Parathyroid adenoma (tissue), 2 donors: ENCODE measurements at regions not wholly inside any gene's neighbourhood (a gene's known extent, or its start where the extent isn't known, plus 50 kb on each side); places are given as distances from the start of the nearest gene placed in this dataset.

ENCODE experiments used
- H2AFZ ChIP-seq: fragments of 300-600 bp; sonication (generic); one replicate; pipeline ENCODE4 v1.7.0; 2017; ENCODE audit warnings: antibody characterized with exemption, mild to moderate bottlenecking
- H3K27ac ChIP-seq: fragments of 300-600 bp; sonication (generic); one replicate; pipeline ENCODE4 v1.7.0; 2017
- H3K27me3 ChIP-seq: fragments of 300-600 bp; sonication (generic); one replicate; pipeline ENCODE4 v1.7.0; 2017; ENCODE audit warnings: low read length; ENCODE audit not compliant: control insufficient read depth, insufficient read depth
- H3K36me3 ChIP-seq: fragments of 300-600 bp; sonication (generic); one replicate; pipeline ENCODE4 v1.7.0; 2017; ENCODE audit warnings: low read length; ENCODE audit not compliant: control insufficient read depth, insufficient read depth
- H3K4me1 ChIP-seq: fragments of 300-600 bp; sonication (generic); one replicate; pipeline ENCODE4 v1.7.0; 2017; ENCODE audit warnings: control low read depth
- H3K4me2 ChIP-seq: fragments of 300-600 bp; sonication (generic); one replicate; pipeline ENCODE4 v1.7.0; 2017; ENCODE audit warnings: low read length
- H3K4me3 ChIP-seq: fragments of 300-600 bp; sonication (generic); one replicate; pipeline ENCODE4 v1.7.0; 2017; ENCODE audit warnings: low read depth, low read length
- H3K79me2 ChIP-seq: fragments of 300-600 bp; sonication (generic); one replicate; pipeline ENCODE4 v1.7.0; 2017; ENCODE audit warnings: control low read depth
- H3K9ac ChIP-seq: fragments of 300-600 bp; sonication (generic); one replicate; pipeline ENCODE4 v1.7.0; 2017; ENCODE audit warnings: mild to moderate bottlenecking
- H3K9me3 ChIP-seq: fragments of 300-600 bp; sonication (generic); one replicate; pipeline ENCODE4 v1.7.0; 2017; ENCODE audit warnings: low read length; ENCODE audit not compliant: control insufficient read depth
- CTCF ChIP-seq: fragments of 300-600 bp; sonication (generic); IDR thresholded peaks from one replicate; pipeline ENCODE4 v1.7.0; 2017; ENCODE audit warnings: antibody characterized with exemption, mild to moderate bottlenecking
- donor health status: primary hyperparathyroidism.

DNA sequence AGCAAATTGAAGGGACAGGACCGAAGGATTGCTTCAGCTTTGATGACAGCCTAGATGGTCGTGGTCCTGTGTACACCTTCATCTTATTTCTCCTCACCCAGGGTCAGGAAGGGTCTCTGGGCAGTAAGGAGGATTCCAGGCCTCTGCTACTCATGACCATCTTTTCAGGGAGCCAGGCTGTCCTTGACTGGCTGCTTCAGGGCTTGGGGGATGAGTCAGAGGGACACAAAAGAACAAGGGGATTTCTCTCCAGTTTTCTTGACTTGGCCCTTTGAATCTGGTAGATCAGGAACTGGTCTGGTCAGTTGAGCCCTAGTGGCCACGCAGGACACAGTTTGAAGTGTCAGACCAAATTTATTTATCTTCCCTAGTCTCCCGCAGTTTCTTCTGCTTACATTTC lies 402.1 kb upstream of the CHD6 start:
- no peak overlapping the region for H3K27ac ChIP-seq
- no peak for TF ChIP-seq CTCF
- H2AFZ ChIP-seq = peak overlapping the region; percentile 5
- no peaks in the 10 kb centered on the region for H3K36me3 ChIP-seq
- no peaks in the 10 kb centered on the region for H3K4me1 ChIP-seq
- H3K9me3 ChIP-seq = no peaks in the 10 kb centered on the region
- no peak overlapping the region for H3K9ac ChIP-seq
- H3K4me2 ChIP-seq = no peak overlapping the region
- H3K79me2 ChIP-seq = no peaks in the 10 kb centered on the region
- no peaks in the 10 kb centered on the region for H3K27me3 ChIP-seq
- H3K4me3 ChIP-seq = no peak overlapping the region

GRCh38 chr20:42018979-42019378 lies 400.8 kb upstream of the CHD6 start:
- Histone ChIP-seq H3K4me1 (no peaks in the 10 kb centered on the region), H2AFZ (no peak overlapping the region), H3K79me2 (no peaks in the 10 kb centered on the region), H3K27me3 (no peaks in the 10 kb centered on the region), H3K9me3 (no peaks in the 10 kb centered on the region), H3K36me3 (no peaks in the 10 kb centered on the region), H3K4me2 (no peak overlapping the region), H3K4me3 (no peak overlapping the region), H3K9ac (no peak overlapping the region), H3K27ac (no peak overlapping the region)
- peak; percentile 45 for TF ChIP-seq CTCF

DNA sequence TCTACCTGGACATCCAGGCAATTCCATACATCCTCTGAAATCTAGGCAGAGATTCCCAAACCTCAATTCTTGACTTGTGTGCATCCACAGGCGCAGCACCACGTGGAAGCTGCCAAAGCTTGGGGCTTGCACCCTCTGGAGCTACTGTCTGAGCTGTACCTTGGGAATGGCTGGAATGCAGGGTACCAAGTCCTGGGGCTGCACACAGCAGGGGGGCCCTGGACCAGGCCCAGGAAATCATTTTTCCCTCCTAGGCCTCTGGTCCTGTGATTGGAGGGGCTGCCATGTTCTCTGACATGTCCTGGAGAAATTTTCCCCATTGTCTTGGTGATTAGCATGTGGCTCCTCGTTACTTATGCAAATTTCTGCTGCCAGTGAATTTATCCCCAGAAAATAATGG lies 391.9 kb upstream of the CHD6 start:
- H3K4me3 ChIP-seq = no peak overlapping the region
- TF ChIP-seq CTCF = no peak
- no peaks in the 10 kb centered on the region for H3K4me1 ChIP-seq
- no peak overlapping the region for H3K27ac ChIP-seq
- no peak overlapping the region for H2AFZ ChIP-seq
- no peaks in the 10 kb centered on the region for H3K79me2 ChIP-seq
- no peak overlapping the region for H3K9ac ChIP-seq
- no peaks in the 10 kb centered on the region for H3K9me3 ChIP-seq
- H3K36me3 ChIP-seq = no peaks in the 10 kb centered on the region
- no peaks in the 10 kb centered on the region for H3K27me3 ChIP-seq
- H3K4me2 ChIP-seq = no peak overlapping the region

DNA sequence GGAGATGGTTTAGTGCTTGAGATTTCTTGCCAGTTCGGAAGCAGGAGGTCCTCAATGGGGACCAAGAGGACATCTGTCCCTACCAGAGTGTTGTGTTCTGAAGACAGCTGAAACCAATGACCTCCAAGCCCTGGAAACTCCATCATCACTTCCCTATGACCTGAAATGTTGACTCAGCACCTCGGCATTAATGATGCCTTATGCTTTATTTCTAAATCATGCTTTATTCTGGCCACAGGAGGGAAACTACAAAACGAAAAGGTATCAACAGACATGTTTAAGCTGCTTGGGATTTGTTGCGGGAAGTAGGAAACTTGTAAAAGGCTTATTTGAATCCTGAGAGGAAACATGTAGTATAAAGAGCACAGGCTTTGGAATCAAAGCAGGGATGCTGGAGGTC lies 389.1 kb upstream of the CHD6 start:
- no peaks in the 10 kb centered on the region for H3K9me3 ChIP-seq
- H3K79me2 ChIP-seq = no peaks in the 10 kb centered on the region
- H3K27ac ChIP-seq = no peak overlapping the region
- TF ChIP-seq CTCF = no peak
- no peak overlapping the region for H3K4me2 ChIP-seq
- H3K27me3 ChIP-seq = no peaks in the 10 kb centered on the region
- no peak overlapping the region for H2AFZ ChIP-seq
- H3K9ac ChIP-seq = no peak overlapping the region
- H3K4me1 ChIP-seq = no peaks in the 10 kb centered on the region
- H3K36me3 ChIP-seq = no peaks in the 10 kb centered on the region
- no peak overlapping the region for H3K4me3 ChIP-seq

GRCh38 chr20:42005211-42005610 lies 387.0 kb upstream of the CHD6 start:
- Histone ChIP-seq H3K4me1 (no peaks in the 10 kb centered on the region), H2AFZ (no peak overlapping the region), H3K36me3 (no peaks in the 10 kb centered on the region), H3K4me3 (no peak overlapping the region), H3K27me3 (no peaks in the 10 kb centered on the region), H3K79me2 (no peaks in the 10 kb centered on the region), H3K9ac (no peak overlapping the region), H3K4me2 (no peak overlapping the region), H3K27ac (no peak overlapping the region), H3K9me3 (no peaks in the 10 kb centered on the region)
- no peak for TF ChIP-seq CTCF
